Breast epithelium (tissue), 4 donors: ENCODE measurements at regions not wholly inside any gene's neighbourhood (a gene's known extent, or its start where the extent isn't known, plus 50 kb on each side); places are given as distances from the start of the nearest gene placed in this dataset.
"Not testable (repeated sequence)": the region's sequence is repeated elsewhere in the genome, so short reads cannot be mapped to it uniquely, and the experiment has no call there.

Experiments
- DNase-seq, 2 donors: peaks; one replicate each; pipeline ENCODE4 v3.0.0-alpha.2; 2019; ENCODE audit warnings: low spot score in 2 of 2
- H3K27ac ChIP-seq, 2 donors: fragments of 200-600 bp; sonication (generic) in 1 of 2; one replicate each; pipeline ENCODE4 v1.5.1; 2016 to 2019; ENCODE audit warnings: mild to moderate bottlenecking in 1 of 2
- H3K27me3 ChIP-seq, 2 donors: fragments of 200-600 bp; sonication (generic) in 1 of 2; one replicate each; pipeline versions ENCODE4 v1.5.1 to v1.6.0; 2017 to 2019; ENCODE audit warnings: control low read depth in 1 of 2, mild to moderate bottlenecking in 1 of 2
- H3K36me3 ChIP-seq: fragments of 200-600 bp; one replicate; pipeline ENCODE4 v1.5.1; 2019
- H3K4me1 ChIP-seq, 2 donors: fragments of 200-600 bp; sonication (generic); one replicate each; pipeline ENCODE4 v1.5.1; 2016 to 2019; ENCODE audit warnings: control low read depth in 1 of 2
- H3K4me3 ChIP-seq, 3 donors: fragments of 200-600 bp; sonication (generic); 1 replicate in 2 of 3; 2 replicates in 1 of 3; pipeline ENCODE4 v1.5.1; 2016 to 2019; ENCODE audit warnings: mild to moderate bottlenecking in 3 of 3, moderate library complexity in 2 of 3
- H3K9me3 ChIP-seq, 2 donors: fragments of 200-600 bp; sonication (generic) in 1 of 2; one replicate each; pipeline ENCODE4 v1.5.1; 2016 to 2019; ENCODE audit warnings: control low read depth in 1 of 2
- POLR2A ChIP-seq: fragments of 450-650 bp; IDR thresholded peaks from one replicate; pipeline ENCODE4 v1.6.1; 2016; ENCODE audit warnings: antibody characterized with exemption, mild to moderate bottlenecking, moderate library complexity
- POLR2AphosphoS5 ChIP-seq, 3 donors: sonication (generic); formaldehyde crosslinking; IDR thresholded peaks; one replicate each; pipeline ENCODE4 v1.6.1; 2017; ENCODE audit warnings: antibody characterized with exemption in 3 of 3
- intact Hi-C: fragments of 100-400 bp; cut with DNase I; formaldehyde crosslinking; loops from one replicate; pipeline ENCODE4 v1.15.1; 2023; ENCODE audit warnings: low total_unique reads
- TF ChIP-seq, protein P1 (sequence below), 3 donors: fragments of 450-650 bp; IDR thresholded peaks; one replicate each; pipeline ENCODE4 v1.5.1; 2016 to 2017; ENCODE audit warnings: antibody characterized with exemption in 3 of 3, mild to moderate bottlenecking in 3 of 3, moderate library complexity in 3 of 3

DNA sequence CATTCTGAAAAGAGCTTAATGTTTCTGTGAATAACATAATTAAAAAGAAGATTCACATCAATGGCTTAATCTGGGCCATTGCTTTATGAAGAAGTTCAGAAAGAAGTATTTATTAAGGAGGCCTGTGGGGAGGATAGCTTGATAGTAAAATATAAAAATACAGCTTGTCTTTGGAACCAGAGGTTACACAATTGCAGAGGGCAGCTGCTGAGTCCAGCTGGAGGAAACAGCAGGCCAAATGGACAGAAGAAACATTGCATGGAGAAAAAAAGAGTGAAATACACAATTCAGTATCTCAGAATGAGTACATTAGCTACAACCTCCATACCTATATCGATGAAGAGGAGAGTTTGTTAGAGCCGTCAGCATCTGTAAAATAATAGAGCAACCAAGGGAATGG, 148.0 kb upstream of the NPY2R start:
- Histone ChIP-seq H3K36me3 (no peaks in the 10 kb centered on the region), H3K4me3 (no peak overlapping the region), H3K4me1 (no peaks in the 10 kb centered on the region), H3K27ac (no peak overlapping the region), H3K9me3 (no peaks in the 10 kb centered on the region), H3K27me3 (no peaks in the 10 kb centered on the region)
- no peak for DNase-seq
- intact Hi-C loops: no loop called here
- TF ChIP-seq, protein P1, sequence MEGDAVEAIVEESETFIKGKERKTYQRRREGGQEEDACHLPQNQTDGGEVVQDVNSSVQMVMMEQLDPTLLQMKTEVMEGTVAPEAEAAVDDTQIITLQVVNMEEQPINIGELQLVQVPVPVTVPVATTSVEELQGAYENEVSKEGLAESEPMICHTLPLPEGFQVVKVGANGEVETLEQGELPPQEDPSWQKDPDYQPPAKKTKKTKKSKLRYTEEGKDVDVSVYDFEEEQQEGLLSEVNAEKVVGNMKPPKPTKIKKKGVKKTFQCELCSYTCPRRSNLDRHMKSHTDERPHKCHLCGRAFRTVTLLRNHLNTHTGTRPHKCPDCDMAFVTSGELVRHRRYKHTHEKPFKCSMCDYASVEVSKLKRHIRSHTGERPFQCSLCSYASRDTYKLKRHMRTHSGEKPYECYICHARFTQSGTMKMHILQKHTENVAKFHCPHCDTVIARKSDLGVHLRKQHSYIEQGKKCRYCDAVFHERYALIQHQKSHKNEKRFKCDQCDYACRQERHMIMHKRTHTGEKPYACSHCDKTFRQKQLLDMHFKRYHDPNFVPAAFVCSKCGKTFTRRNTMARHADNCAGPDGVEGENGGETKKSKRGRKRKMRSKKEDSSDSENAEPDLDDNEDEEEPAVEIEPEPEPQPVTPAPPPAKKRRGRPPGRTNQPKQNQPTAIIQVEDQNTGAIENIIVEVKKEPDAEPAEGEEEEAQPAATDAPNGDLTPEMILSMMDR (IDR thresholded peaks at IDR 0.05): no peak
- TF ChIP-seq POLR2A: no peak
- TF ChIP-seq POLR2AphosphoS5 (IDR thresholded peaks at IDR 0.05): no peak

DNA sequence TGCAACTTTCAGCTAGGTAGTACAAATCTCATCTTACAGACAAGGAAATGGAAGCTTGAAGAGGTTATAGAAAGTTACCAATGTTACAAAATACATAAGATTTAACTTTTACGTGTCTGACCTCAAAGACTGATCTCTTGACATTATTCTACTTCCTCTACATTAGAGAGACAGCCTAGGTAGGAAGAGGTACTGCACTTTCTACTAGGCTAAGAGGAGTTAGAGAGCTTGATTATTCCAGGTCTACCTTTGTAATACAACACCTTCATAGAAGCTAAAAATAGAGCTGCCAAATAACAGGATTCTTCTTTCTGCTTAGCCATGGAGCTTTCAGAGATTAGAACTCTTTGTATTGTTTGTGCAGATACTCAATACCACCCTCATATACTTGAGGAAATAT, 147.6 kb upstream of the NPY2R start:
- no peaks in the 10 kb centered on the region for H3K4me1 ChIP-seq
- TF ChIP-seq POLR2AphosphoS5 (IDR thresholded peaks at IDR 0.05) (no peak), POLR2A (no peak)
- TF ChIP-seq, protein P1 (IDR thresholded peaks at IDR 0.05): no peak
- H3K9me3 ChIP-seq: no peaks in the 10 kb centered on the region
- H3K4me3 ChIP-seq: no peak overlapping the region
- H3K27me3 ChIP-seq: no peaks in the 10 kb centered on the region
- DNase-seq: no peak
- H3K27ac ChIP-seq: no peak overlapping the region
- H3K36me3 ChIP-seq: no peaks in the 10 kb centered on the region
- intact Hi-C loops: no loop called here

DNA sequence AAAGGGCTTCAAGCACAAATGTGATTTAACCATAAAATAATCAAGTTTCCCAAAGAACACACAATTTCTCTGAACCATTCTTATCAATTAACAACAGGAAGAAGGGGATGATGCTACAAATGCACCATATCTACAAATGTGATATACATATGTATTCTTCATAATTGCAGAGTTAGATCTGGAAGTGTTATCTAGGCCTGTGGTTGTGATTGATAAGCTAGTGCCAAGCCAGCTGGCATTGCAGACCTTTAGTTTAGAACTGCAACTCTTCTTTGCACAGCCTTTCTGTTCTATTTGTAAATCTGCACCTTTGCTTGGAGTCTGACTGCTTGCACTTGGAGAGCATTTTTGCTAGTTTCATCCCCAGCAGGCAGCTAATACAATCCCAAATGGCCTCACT, 145.5 kb upstream of the NPY2R start:
- H3K9me3 ChIP-seq: no peaks in the 10 kb centered on the region
- no peak for TF ChIP-seq POLR2AphosphoS5 (IDR thresholded peaks at IDR 0.05)
- TF ChIP-seq POLR2A: no peak
- TF ChIP-seq, protein P1 (IDR thresholded peaks at IDR 0.05): no peak
- no peak overlapping the region for H3K4me3 ChIP-seq
- intact Hi-C loops: no loop called here
- H3K4me1 ChIP-seq: no peaks in the 10 kb centered on the region
- no peaks in the 10 kb centered on the region for H3K36me3 ChIP-seq
- DNase-seq: no peak
- H3K27ac ChIP-seq: no peak overlapping the region
- no peaks in the 10 kb centered on the region for H3K27me3 ChIP-seq

DNA sequence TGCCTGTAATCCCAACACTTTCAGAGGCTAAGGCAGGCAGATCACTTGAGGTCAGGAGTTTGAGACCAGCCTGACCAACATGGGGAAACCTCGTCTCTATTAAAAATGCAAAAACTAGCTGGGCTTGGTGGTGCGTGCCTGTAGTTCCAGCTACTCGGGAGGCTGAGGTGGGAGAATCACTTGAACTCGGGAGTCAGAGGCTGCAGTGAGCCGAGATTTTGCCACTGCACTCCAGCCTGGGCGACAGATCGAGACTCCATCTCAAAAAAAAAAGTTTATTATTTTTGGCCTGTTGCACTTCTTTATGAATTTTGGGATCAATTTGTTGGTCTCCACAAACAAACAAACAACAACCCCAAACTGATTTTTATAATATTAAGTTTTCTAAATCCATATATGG, 143.5 kb upstream of the NPY2R start:
- H3K4me1 ChIP-seq, H3K27ac ChIP-seq, intact Hi-C loops, H3K36me3 ChIP-seq, H3K27me3 ChIP-seq, H3K4me3 ChIP-seq, DNase-seq, H3K9me3 ChIP-seq: not testable (repeated sequence)

DNA sequence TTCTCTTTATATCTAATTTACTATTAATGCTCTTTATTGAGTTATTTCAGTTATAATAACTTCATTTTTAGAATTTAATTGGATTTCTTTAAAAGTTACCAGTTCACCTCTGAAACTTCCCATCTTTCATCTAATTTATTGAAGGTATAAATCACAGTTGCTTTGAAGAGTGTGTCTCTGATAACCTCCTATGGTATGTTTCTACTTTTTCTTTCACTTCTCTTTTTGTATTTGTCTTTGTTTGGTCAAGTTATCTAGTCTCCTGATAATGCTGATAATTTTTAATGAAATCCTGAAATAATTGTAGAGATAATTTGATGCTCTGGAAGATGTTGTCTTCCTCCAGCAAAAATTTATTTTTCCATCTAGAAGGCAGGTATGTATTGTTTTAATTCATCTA, 141.6 kb upstream of the NPY2R start:
- no peaks in the 10 kb centered on the region for H3K36me3 ChIP-seq
- no peaks in the 10 kb centered on the region for H3K4me1 ChIP-seq
- DNase-seq: no peak
- H3K9me3 ChIP-seq: no peaks in the 10 kb centered on the region
- intact Hi-C loops: loop anchor here (1.0 kb wide), 1 partner anchor 18 kb away; no protein-coding TSS in a partner anchor
- H3K27me3 ChIP-seq: no peaks in the 10 kb centered on the region
- TF ChIP-seq POLR2A (no peak), POLR2AphosphoS5 (IDR thresholded peaks at IDR 0.05) (no peak)
- TF ChIP-seq, protein P1 (IDR thresholded peaks at IDR 0.05): no peak
- H3K4me3 ChIP-seq: no peak overlapping the region
- no peak overlapping the region for H3K27ac ChIP-seq

DNA sequence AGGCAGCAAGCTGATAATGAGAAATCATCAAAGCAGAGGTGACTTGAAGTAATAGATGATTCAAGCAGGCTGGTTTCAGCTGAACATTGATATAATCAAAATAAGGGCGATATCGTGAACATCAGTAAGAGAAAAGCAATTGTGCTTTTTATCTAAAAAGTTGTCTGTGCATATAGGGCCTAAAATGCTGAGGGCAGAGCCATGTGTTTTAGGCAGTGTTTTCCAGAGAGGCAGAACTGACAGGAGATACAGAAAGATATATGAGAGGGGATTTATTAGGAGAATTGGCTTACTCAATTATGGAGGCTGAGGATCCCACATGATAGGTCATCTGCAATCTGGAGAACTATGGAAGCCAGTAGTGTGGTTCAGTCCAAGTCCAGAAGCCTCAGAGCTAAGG, 136.5 kb upstream of the NPY2R start:
- intact Hi-C loops: no loop called here
- TF ChIP-seq POLR2AphosphoS5 (IDR thresholded peaks at IDR 0.05): no peak
- TF ChIP-seq, protein P1 (IDR thresholded peaks at IDR 0.05): no peak
- no peak for TF ChIP-seq POLR2A
- H3K27ac ChIP-seq: no peak overlapping the region

More for the DNA sequence above, 136.5 kb upstream of the NPY2R start:
- Histone ChIP-seq H3K4me1 (no peaks in the 10 kb centered on the region), H3K9me3 (no peaks in the 10 kb centered on the region), H3K4me3 (no peak overlapping the region), H3K27me3 (no peaks in the 10 kb centered on the region), H3K36me3 (no peaks in the 10 kb centered on the region)
- DNase-seq: no peak
